CD4-positive, alpha-beta T cell treated with Interleukin-15 for 1 hour (primary cell): ENCODE measurements at regions not wholly inside any gene's neighbourhood (a gene's known extent, or its start where the extent isn't known, plus 50 kb on each side); places are given as distances from the start of the nearest gene placed in this dataset.

ENCODE experiments used
- DNase-seq: peaks from one replicate; pipeline ENCODE4 v3.0.0-alpha.2; 2020

- peak; percentile 12 for DNase-seq
Measured at GRCh38 chr16:11401161-11402050, 56.1 kb downstream of the RMI2 start.

DNA sequence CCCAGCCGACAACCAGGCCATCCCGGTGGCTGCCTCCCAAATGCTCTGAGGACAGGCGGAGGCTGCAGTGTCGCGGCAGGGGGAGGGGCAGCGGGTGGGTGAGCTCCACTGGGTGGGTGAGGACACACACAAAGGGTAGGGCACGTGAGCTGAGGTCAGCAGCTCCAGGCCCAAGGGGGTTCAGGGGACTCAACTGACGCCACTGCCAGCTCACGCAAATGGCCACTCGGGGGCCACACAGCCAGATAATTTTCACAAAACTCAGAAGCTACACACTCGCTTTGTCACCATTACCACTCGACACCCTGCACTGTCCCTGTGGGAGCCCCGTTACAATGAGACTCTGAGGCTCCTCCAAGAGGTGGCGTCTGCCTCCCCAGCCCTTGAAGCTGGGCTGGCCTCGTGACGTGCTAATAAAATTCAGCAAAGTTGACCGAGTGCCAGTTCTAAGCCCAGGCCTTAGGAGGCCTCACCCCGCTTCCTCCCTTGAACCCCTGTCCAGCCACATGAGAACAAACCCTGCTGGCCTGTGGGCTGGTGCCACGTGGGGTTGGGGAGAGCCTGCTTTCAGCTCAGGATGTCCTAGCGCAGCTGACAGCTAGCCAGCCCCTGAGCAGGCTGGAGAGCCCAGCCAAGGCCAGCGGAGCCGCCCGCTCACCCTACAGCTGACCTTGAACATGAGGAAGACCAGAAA, 56.9 kb downstream of the RMI2 start:
- DNase-seq: no peak

- no peak for DNase-seq
Measured at GRCh38 chr16:11402745-11403533, 57.7 kb downstream of the RMI2 start.

DNA sequence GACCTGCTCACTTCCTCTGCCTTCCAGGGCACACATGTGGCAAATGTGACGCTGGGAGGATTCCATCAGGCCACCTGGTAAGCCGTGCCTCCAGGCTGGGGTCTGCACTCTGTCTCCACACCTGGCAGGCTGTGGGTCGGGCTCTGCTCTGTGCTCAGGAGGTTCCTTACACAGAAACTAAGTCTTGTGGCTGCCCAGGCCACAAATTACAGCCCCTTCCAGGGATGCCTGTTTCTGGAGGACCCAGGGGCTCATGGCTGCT, 58.2 kb downstream of the RMI2 start:
- no peak for DNase-seq

- no peak for DNase-seq
Measured at GRCh38 chr16:11403920-11404319, 58.7 kb downstream of the RMI2 start.

- no peak for DNase-seq
Measured at GRCh38 chr16:11404603-11405002, 59.3 kb downstream of the RMI2 start.

DNA sequence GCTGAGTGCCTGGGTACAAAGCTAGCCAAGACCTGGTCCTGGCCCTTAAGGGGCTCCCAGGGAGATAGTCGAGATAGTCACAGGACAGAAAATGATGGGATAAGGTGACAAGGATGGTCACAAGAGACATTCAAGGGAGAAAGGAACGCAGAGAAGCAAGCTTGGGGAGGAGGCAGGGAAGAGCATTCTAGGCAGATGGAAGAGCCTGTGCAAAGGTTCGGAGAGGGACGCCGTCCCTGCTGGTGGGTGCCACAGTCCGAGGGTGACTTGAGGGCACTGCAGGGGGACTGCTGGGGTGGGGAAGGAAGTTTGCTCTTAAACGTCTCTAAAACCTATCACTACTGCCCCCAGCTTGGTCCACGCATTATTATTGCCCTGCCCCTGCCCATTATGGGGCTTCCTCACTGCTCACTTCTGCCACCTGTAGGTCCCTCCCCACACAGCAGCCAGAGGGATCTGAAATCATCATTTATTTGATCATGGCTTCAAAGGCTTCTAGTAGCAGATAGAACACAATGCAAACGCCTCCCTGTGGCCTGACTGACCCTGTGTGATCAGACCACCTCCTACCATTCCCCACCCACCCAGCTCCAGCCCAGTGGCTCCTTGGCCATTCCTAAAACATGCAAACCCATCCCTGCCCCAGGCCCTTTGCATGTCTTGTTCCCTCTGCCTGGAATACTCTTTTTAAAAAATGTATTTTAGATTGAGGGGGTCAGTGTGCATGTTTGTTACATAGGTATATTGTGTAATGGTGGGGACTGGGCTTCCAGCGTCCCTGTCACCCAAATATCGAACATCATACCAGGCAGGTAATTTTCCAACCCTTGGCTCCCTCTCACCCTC, 60.3 kb downstream of the RMI2 start:
- DNase-seq: peak; percentile 24

DNA sequence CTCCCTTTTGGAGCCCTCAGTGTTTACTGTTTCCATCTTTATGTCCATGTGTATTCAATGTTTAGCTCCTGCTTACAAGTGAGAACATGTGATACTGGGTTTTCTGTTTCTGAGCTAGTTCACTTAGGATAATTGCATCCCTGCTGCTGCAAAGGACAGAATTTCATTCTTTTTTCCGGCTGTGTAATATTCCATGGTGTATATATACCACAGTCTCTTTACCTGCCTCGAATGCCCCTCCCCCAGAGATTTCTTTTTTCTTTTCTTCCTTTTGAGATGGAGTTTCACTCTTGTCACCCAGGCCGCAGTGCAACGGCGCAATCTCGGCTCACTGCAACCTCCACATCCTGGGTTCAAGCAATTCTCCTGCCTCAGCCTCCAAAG, 60.9 kb downstream of the RMI2 start:
- DNase-seq: no peak

GRCh38 chr16:11407047-11407982, 62.1 kb downstream of the RMI2 start:
- DNase-seq: peak; percentile 58

GRCh38 chr16:11408216-11408615, 63.0 kb downstream of the RMI2 start:
- no peak for DNase-seq

DNA sequence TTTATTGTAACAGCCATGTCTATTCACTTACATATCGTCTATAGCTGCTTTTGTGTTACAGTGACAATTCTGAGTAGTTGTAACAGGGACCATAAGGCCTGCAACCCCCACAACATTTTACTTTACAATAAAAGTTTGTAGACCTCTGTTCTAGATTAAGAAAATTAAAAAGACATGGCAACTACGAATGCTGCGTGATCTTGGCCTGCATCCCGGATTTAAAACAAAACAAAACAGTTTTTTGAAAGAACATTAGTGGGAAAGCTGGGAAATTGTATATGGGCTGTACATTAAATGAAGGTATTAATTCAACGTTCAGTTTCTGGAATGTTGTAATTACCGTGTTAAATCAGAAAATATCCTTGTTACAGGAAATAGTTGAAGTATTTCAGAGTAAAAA, 64.1 kb downstream of the RMI2 start:
- no peak for DNase-seq

DNA sequence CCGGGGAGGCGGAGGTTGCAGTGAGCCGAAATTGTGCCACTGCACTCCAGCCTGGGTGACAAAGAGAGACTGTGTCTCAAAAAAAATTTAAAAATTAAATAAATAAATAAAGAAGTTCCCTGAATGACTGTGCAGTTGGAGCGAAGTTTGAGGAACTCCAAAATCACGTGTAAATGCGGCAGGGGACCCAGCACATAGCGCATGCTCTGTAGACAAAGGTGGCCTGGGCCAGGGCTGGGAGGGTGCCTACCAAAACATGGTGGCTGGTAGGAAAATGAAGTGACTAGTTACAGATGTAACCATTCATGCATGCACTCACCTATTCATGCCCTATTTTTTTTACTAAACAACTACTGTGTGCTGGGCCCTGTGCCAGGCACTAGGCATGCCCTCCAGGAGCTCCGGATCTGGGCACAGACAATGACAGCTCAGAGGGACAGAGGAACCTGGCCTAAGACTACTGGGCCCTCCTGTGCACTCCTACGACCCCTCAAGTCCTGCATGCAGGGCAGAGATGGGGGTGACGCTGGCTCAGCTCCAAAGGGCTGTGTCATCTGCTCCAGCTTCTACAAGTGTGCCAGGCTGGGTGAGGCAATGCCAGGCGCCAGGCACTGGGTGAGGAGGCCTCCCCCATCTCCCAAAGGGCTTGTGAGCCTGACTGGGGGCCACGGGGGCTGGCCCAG, 65.3 kb downstream of the RMI2 start:
- DNase-seq: peak; percentile 54

- DNase-seq: no peak
Measured at GRCh38 chr16:11411059-11411550, 65.8 kb downstream of the RMI2 start.

GRCh38 chr16:11412175-11412904, 67.1 kb downstream of the RMI2 start:
- DNase-seq: no peak

GRCh38 chr16:11412965-11413887, 68.0 kb downstream of the RMI2 start:
- no peak for DNase-seq

GRCh38 chr16:11413907-11414595, 68.8 kb downstream of the RMI2 start:
- no peak for DNase-seq

DNA sequence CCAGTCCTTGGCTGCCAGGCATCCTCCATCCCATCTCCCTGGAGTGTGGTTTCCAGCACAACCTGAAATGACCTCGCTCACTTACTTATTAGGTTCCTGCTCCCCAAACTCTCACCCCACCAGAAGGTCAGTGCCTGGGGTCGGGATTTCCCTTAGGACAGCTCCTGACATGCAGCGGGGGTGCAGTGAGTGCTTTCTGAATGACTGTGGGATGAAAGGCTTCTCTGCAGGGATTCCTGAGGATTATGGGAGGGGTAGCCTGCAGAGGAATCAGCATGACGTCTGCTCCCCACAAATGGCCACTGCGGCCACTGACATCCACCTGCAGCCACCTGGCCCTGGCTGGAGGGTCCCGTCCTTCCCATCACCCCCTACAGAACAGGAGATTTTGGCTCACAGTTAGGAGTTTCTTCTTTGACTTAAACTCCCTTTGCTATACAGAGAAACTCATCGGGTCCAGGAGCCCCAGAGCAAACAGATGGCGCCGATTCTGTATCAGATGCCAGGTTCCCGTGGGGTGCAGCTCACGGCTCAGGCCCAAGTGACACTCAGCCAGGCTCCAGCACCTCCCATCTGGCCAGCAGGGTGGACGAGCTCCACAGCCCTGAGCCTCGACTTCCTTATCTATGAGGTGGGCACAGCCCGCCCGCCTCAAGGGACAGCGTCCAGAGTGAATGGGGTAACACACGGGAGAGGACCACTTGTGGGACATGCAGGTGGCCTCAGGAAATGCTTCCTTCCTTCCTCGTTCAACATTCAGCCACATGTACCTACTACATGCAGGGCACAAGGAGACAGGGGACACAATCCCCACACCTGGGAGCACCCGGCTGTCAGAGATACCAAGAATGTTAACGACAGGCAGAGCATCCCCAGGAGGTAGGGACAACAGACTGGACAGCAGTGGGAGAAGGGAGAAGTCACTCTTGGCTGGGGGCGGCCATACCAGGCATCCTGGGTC, 69.8 kb downstream of the RMI2 start:
- no peak for DNase-seq
